HL-60 (cell line): ENCODE measurements at regions not wholly inside any gene's neighbourhood (a gene's known extent, or its start where the extent isn't known, plus 50 kb on each side); places are given as distances from the start of the nearest gene placed in this dataset.

Experiments used
- CTCF ChIP-seq: IDR thresholded peaks from one replicate; pipeline ENCODE4 v1.5.1; 2011; ENCODE audit warnings: low read length, control low read depth, inconsistent platforms; ENCODE audit not compliant: insufficient read depth
- GABPA ChIP-seq: IDR thresholded peaks from 2 replicates; pipeline ENCODE4 v1.6.1; 2012; ENCODE audit warnings: low read depth
- POLR2AphosphoS5 ChIP-seq: IDR thresholded peaks from 2 replicates; pipeline ENCODE4 v1.6.1; 2012; ENCODE audit warnings: low read depth
- SPI1 ChIP-seq: IDR thresholded peaks from 2 replicates; pipeline ENCODE4 v1.6.1; 2012; ENCODE audit warnings: low read depth, mild to moderate bottlenecking, borderline replicate concordance

- TF ChIP-seq CTCF (no peak), SPI1 (no peak), POLR2AphosphoS5 (no peak), GABPA (no peak)
Observed at GRCh38 chr13:111555903-111556302, 235.5 kb downstream of the TEX29 start.
